SH-SY5Y (cell line): ENCODE measurements at regions not wholly inside any gene's neighbourhood (a gene's known extent, or its start where the extent isn't known, plus 50 kb on each side); places are given as distances from the start of the nearest gene placed in this dataset.
A peak's percentile ranks its signal among the peaks of the same experiment; 100 is the strongest.

ENCODE experiments used
- GATA2 ChIP-seq: IDR thresholded peaks from 2 replicates; pipeline ENCODE4 v1.6.1; 2011; ENCODE audit warnings: mild to moderate bottlenecking, low read depth, low read length
- GATA3 ChIP-seq: IDR thresholded peaks from 2 replicates; pipeline ENCODE4 v1.6.1; 2011; ENCODE audit warnings: low read depth, mild to moderate bottlenecking, low read length, moderate library complexity

DNA sequence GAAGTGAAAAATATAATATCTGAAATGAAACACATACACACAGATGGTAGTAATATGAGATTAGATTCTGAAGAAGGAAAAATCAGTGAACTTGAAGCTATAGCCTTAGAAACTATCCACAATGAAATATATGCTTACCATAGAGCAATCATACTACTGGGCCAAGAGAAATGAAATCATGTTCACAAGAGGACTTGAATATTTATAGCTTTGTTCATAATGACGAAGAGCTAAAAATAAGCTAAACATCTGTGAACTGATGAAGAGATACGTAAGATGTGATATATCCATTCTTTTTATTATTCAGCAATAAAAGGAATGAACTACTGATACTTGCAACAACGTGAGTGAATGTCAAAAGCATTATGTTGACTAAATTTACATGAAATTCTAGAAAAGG lies 92.6 kb upstream of the ALDH1B1 start:
- no peak for TF ChIP-seq GATA3
- no peak for TF ChIP-seq GATA2

DNA sequence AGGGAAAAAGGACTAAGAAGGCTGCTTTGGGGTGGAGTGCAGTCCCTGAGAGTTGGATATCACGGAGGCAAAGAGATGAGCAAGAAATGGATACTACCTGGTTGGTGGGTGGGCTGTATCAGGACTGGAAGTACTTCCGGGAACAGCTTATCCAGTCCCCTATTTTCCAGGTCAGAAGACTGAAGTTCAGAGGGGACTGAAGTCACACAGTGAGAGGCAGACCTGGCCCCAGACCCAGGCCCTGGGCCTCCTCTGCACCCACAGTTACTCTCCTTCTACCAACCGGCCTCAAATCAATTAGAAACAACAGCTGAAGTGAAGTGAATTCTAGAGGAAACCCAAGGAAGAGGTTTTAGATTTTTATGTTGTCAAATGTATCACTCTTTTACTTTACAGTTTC lies 93.6 kb upstream of the ALDH1B1 start:
- TF ChIP-seq GATA2 (no peak), GATA3 (no peak)

DNA sequence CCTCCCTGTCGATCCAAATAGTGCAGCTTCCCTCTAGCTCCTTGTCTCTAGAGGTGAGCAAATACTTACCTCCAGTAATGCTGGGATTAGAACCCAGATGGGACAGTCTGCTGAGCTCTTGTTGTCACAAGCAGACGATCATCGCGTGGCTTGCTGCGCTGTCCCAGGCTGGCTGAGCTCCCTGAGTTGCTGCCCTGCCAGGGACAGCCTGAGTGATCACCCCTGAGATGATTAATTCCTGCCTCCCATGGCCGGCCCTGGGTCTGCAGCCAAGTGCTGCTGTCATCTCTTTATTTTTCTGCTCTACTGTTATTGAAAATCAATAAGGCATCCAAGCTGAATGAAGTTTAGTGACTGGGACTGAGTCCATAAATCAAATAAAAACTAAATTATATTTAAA lies 94.0 kb upstream of the ALDH1B1 start:
- TF ChIP-seq GATA2 (no peak), GATA3 (no peak)

DNA sequence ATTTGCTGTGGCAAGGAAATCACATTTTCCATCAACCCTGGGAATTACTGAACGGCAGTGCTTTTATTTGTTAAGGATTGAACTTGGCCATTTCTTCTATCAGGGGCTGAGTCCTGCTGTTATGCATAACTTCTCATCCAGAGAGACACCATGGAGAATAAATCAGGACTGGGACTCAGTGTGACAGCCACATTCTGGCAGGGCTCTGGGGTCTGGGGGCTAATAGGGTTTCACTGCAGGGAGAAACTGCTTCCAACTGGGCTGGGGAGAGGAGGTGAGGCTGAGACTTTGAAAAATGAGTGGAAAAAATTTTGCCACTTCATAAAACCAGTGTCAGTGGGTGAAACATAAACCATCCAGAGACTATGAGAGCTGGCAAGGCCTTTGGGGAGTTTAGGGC lies 95.7 kb upstream of the ALDH1B1 start:
- TF ChIP-seq GATA2: no peak

DNA sequence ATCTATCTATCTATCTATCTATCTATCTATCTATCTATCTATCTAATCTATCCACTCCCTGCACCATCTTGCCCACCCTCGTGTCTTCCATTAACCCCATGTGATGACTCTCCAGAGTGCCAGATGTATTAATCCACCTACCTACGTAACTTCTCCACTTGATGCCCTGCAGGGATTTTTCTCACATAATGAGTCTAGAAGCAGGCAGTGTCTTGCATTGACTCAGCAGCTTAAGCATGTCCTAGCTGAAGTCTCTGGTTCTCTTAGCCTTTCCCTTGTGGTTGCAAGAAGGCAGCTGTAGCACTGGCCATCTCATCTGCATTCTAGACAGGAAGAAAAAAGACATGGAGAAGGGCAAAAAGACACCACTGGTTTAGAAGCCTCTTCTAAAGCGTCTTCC lies 96.7 kb upstream of the ALDH1B1 start:
- TF ChIP-seq GATA3 (no peak), GATA2 (no peak)

DNA sequence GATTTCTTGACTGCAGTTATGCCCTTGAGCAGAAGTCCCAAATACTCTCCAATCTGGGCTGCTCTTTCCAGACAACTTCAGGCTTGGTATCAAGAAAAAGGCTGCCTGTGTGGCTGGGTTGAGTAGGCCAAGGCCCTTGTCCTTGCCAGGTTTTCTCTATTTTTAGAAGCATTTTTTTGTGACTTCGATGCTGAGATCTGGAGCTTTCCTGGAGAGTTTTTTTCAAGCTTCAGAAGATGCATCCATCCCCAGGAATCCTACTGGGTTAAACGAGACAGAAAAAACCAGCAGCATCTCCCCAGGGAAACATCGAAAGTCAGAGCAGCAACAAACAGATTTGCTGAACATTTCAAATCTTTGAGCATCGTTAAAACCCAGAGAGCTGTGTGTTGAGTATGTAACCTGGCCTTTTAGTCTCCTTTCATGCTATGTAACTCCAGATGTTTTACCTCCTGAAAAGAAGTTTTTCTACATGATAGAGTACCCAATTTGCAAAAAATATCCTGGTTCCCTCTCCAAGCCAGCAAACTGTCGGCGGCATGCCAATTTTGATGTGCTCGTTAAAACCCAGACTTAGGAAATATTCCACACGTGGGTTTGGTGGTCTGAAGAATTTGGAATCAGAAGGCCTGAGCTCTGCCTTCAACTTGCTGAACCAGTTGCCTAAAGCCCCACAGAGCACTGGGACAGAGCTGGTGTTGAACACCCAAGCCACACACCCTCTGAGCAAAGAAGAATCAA lies 98.1 kb upstream of the ALDH1B1 start:
- TF ChIP-seq GATA2: no peak
- no peak for TF ChIP-seq GATA3

DNA sequence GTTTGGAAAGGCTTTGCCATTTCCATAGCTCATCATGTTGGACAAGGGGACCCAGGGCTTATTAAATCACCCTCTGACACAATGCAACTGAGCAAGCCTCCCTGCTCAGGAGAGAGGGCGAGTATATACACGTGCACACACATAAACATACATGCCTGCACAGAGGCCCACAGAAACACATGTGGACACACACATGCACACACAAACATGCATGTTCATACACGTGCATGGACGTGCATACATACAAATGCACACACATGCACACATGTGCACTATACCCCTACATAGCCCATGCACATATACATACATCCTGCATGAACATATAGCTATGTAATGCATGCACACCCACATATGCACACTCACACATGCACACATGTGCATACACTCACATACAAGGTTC lies 99.5 kb upstream of the ALDH1B1 start:
- TF ChIP-seq GATA2: no peak
- no peak for TF ChIP-seq GATA3

DNA sequence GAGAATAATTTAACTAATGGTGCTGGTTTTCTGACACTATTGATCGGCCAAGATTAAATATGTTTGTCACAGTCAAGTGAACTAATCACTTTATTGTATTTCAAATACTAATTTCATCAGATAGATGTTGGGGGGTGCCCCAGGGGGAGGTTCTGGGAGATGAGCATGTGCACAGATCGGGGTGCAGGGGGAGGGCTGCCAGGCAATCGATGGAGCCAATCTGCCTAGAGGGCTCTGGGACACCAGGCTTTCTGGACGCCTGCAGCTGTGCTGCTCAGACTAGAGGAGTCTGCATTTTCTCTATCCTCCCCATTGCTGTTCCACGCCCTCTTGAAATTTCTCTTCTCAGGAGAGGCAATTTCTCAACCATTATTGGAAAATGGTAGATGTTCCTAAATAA lies 100.0 kb upstream of the ALDH1B1 start:
- TF ChIP-seq GATA3: peak; percentile 18; the same call in 1 of the 2 replicates
- peak; percentile 81 for TF ChIP-seq GATA2

DNA sequence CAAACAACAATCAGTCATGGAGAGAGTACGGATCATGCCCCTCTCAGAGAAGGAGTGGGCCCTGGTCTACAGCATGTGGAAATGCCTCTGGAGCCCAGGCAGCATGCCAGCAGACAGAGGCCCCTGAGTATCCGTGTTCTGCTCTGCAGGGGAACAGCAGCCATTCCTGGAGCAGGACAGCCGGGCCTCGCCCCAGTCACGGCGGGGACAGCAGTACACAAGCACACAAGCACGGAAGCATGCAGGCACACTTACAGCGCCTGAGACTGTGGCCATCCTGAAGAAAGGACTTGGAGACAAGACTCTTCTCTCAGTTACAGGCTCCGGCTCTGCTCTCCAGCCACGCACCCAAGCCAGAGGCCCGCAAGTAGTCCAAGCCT lies 102.6 kb upstream of the ALDH1B1 start:
- TF ChIP-seq GATA3 (no peak), GATA2 (no peak)

DNA sequence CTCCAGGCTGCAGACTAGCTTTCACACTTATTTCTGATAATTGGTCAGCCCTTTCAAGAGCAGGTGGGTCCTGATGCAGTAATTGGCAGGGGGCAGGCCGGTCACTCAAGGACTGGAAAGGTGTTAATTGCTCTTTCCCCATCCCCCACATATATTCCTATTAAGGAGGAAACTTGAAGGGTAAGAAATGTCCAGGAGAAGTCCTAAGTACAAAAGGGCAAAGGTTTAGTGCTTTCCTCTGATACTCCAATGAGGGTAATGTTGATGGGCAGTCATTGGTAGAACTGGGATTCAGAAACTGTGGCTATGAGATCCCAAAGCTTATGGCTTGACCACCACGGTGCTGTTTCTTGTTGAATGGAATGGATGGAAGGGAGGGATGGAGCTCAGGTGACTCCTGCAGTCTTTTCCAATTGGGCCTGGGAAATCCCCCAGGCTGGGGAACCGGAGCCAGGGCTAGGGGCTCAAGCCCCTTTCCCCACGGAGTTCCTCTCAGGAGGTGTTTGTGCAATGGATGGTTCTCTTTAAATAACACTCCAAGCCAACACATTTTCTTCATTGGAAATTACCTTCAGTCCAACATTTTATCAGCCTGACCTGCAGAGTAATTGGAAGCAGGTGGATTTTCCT lies 103.2 kb upstream of the ALDH1B1 start:
- TF ChIP-seq GATA3 (no peak), GATA2 (no peak)

DNA sequence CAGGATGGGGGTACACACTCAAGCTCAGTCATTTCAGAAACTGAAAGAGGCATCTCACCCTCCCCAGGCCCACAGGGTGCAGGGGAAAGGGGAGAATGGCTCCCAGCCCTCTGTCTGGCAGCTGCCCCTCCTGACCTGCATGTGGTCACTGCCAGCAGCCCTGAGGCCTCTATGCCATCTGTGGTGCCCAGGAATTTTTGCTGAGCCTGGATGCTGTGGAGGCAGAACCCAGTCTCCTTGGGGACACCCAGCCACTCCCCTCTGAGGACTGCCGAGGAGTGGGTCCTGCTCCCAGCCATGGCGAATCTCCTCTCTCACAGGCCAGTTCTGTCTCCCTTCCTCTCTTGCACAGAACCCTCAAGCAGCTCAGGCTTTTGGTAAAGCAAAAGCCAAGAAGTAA lies 104.0 kb upstream of the ALDH1B1 start:
- TF ChIP-seq GATA2 (no peak), GATA3 (no peak)

DNA sequence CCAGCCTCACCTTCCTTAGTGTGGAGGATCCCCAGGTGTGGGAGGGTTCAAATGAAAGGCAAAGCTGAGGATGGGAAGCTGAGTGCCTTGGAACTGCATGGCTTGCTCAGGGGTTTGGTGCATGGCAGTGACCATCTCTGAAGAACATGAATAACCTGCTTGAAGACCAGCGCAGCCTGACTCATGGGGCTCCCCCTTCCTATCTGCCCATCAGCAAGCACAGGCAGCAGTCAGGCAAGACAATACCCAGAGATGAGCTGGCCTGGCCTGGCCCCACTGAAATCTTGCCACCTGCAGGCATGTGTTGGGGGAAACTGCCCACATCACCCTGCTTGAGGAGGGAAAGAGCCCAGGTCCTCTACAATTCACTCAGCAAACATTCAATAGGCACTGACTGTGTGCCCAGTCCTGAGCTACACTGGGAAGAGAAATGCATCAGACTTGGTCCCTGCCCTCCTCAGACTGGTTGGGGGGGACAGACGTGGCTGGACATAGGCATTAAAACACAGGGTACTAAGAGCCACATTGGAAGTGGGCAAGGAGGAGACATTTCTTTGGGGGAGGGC lies 105.0 kb upstream of the ALDH1B1 start:
- TF ChIP-seq GATA2 (peak; percentile 48; the same call in 1 of the 2 replicates), GATA3 (no peak)

DNA sequence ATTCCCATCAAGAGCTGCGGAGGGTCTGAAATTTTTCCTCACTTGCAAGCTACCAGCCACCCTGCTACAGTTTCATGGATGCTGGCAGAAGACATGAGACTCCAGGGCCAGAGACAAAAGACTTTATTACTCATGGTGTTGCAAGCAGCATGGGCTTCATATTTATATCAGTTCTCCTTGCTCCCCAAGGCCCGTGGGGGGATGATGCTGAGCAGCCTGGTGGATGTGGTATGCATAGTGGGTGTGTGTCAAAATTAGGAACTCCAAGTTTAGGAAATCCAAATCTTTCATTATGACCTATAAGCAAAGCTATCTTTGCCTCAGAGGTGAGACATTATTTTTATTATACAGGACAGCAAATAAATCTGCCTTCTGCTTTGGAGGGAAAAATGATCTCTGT lies 105.7 kb upstream of the ALDH1B1 start:
- TF ChIP-seq GATA2 (no peak), GATA3 (no peak)

DNA sequence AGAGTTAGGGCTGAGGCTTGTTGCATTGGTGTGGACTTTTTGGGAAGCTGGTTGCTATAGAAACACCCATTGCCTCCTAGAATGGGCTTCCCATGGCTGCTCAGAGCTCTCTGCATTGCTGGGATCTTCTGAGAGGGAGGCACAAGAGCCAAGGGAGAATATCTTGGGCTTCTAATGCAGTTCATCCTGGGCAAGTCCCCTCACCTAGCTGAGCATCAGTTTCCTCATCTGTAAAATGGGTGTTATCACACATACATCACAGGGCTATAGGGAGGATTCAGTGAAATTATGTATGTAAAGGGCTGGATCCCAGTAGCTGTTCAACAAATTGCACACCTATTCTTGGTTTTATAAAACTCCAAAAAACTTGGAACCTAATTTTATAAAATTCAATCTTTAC lies 106.1 kb upstream of the ALDH1B1 start:
- TF ChIP-seq GATA3 (no peak), GATA2 (no peak)

DNA sequence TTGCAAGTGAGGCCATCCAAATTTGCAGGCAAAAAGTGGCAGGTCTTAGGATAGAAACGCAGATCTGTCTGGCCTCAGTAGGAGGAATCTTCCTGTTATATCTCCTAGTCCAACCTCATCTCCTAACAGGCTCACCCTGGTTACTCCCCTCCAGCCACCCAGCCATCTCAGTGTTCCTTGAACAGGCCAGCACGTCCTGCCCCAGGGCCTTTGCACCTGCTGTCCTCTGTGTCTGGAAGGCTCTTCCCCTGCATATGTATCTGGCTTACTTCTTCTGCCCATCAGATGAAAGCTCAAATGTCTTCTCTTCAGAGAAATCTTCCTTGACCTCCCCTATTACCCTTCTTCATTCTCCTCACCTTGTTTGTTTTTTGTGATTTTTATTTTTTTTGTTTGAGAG lies 107.3 kb upstream of the ALDH1B1 start:
- TF ChIP-seq GATA2 (no peak), GATA3 (no peak)

DNA sequence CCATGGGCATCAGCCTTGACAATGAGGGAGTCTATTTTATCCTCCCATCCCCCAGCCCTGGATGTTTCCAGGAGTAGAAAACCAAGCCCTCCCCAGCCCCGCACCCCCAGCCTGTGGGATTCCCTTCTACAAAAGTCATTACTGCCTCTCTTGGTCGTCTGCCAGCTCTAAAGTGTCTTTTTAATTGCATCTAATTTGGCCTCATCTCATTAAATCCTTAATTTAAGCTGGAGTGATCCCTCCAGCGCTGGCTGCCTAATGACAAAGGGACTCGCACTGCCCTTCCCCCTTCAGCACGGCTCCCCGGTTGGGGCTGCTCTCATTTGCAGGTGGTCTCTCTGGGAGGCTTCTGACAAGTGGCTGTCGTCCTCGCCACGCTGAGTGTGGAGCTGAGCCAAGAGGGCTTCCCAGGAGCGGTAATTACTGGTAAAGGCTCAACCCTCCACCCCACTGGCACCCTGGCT lies 107.9 kb upstream of the ALDH1B1 start:
- TF ChIP-seq GATA2 (no peak), GATA3 (no peak)

DNA sequence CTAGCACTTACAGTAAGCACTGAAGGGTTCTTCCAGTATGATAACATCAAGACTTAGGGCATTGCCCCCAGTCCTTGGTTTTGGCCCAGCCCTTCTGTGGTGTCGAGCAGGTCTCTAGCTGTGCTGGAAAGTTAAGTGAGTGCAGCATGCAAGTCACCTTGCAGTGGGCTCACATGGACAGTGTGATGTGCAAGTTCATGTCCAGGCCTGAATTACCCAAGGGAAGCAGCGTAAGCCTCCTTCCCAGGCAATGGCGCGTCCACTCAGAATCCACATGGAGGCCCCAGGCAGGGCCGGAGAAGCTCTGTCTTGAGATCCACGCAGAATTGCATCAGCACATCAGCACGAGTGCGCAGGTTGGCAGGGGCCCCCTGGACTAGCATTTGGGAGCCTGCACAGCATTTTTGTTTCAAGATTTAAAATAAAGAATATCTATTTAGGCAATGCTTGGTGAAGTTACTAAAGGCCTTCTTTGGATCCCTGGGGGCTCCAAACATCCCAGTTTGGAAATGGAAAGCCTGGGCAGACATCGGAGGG lies 108.4 kb upstream of the ALDH1B1 start:
- TF ChIP-seq GATA2: 0 out of 2 replicates have a peak, but pooled peaks have one; percentile 13
- no peak for TF ChIP-seq GATA3
